Motor neuron (in vitro differentiated cells): ENCODE measurements at regions not wholly inside any gene's neighbourhood (a gene's known extent, or its start where the extent isn't known, plus 50 kb on each side); places are given as distances from the start of the nearest gene placed in this dataset.
A peak's percentile ranks its signal among the peaks of the same experiment; 100 is the strongest.
"Not testable (repeated sequence)": the region's sequence is repeated elsewhere in the genome, so short reads cannot be mapped to it uniquely, and the experiment has no call there.

Experiments
- ATAC-seq, 8 experiments: fragments of 200-7000 bp; cut with Tn5 transposase; replicated peaks in 6 of 8; 2 replicates each; pipeline ENCODE4 v1.8.0; 2021; ENCODE audit warnings: mild to moderate bottlenecking in 8 of 8, moderate library complexity in 8 of 8
- H3K27ac ChIP-seq, 2 donors: fragments of 250-450 bp; sonication (Bioruptor Pico); 2 replicates each; pipeline ENCODE4 v1.9.0; 2021; ENCODE audit warnings: antibody characterized with exemption in 2 of 2, mild to moderate bottlenecking in 2 of 2, moderate library complexity in 1 of 2
- H3K4me1 ChIP-seq, 2 donors: fragments of 250-450 bp; sonication (Bioruptor Pico); replicated peaks in 1 of 2; 2 replicates each; pipeline ENCODE4 v1.6.1; 2021; ENCODE audit warnings: antibody characterized with exemption in 2 of 2, mild to moderate bottlenecking in 2 of 2, moderate library complexity in 1 of 2
- H3K4me3 ChIP-seq, 5 donors: fragments of 250-450 bp; sonication (Bioruptor Pico); 2 replicates each; pipeline ENCODE4 v1.9.0; 2021; ENCODE audit warnings: antibody characterized with exemption in 5 of 5, mild to moderate bottlenecking in 5 of 5, moderate library complexity in 4 of 5
- WGBS, 10 experiments: fragments of 450-650 bp; shearing (Covaris generic); methylation state at CpG; one replicate each; pipeline ENCODE4 v1.0.0; 2022; 5-methylcytosine and 5-hydroxymethylcytosine counted together
- in situ Hi-C, 9 experiments: fragments of 400-800 bp; cut with MboI; loops; one replicate each; pipeline ENCODE4 v1.15.0; 2021; ENCODE audit warnings: low sequenced_read_pairs in 9 of 9, low pct_unique_long_range_greater_than_20kb in 2 of 9; ENCODE audit not compliant: unreplicated experiment in 9 of 9

DNA sequence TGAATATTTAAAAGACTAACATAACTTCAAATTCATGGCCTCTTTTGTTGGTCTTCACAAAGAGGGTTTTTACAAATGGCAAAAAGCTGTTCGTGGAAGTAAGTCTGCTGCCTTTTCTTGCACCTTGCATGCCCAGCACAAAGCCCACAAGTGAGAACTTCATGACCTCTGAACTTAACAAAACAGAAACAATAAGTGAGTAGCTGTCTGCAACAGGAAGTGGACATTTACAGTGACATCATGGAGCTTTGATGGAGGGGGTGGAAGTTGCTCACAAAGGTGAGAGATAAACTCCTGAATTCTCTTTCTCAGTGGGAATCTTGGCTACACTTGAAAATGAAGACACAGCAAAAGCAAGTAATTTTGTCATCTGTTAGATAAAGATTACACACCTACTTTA, 303.3 kb upstream of the DEPDC1 start:
- no peak for ATAC-seq
- WGBS, 10 experiments: 0 to 70% (median 33%) methylated on average over 1 of the region's 1 CpG; no CpG with 5 or more reads in 3 of the 10 experiments
- Histone ChIP-seq H3K4me3 (no peak overlapping the region), H3K27ac (no peak overlapping the region), H3K4me1 (no peaks in the 10 kb centered on the region)
- in situ Hi-C loops: no loop called here

DNA sequence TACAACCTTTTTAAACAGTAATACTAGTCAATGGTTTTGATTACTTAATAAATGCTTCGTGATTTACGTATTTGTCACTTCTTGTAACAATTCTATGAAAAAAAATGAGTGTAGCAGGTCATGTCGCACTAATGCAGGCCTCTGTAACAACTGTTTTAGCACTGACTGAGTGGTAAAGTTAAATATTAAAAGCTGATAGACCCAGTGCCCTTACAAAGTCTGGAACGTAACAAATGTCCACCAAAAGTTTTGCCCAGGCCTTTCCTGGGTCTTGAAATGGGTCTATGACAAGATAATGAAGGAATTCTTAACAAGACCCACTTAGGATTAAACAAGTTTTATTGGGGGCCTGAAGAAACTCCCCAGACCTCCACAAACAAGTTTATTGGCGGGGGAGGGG, 304.6 kb upstream of the DEPDC1 start:
- Histone ChIP-seq H3K4me3 (no peak overlapping the region), H3K4me1 (no peaks in the 10 kb centered on the region), H3K27ac (no peak overlapping the region)
- in situ Hi-C loops: no loop called here
- no peak for ATAC-seq
- 0 to 93% (median 70%) methylated on average over 1 to 5 of the region's 5 CpGs; no CpG with 5 or more reads in 1 of the 10 experiments for WGBS, 10 experiments

DNA sequence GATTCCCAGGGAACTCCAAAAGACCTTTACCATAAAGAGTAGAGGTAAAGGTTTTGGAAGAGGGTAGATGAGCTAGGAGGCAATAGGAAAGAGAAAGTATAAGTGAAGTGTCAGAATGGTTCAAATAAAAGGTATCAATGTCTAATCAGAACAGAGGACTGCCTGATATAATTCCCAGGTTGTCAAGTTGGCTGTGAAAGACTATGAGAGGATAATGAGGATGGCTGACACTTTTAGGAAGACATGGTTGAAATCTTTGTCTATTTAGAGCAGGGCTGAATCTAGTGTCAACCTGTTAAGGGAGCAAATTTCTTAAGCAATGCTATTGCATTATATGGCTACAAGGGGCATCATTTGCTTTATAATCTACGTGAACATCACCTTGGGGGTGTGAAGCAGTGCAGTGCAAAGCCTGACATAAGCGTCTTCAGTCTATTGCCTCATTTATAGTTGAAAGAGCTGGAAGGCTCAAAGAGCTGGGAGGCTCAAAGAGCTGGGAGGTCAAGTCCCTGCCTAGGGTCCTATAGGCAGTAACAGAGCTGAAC, 308.3 kb upstream of the DEPDC1 start:
- in situ Hi-C loops: no loop called here
- ATAC-seq: no peak
- 0 to 88% (median 78%) methylated on average over 1 to 2 of the region's 2 CpGs; no CpG with 5 or more reads in 5 of the 10 experiments for WGBS, 10 experiments

DNA sequence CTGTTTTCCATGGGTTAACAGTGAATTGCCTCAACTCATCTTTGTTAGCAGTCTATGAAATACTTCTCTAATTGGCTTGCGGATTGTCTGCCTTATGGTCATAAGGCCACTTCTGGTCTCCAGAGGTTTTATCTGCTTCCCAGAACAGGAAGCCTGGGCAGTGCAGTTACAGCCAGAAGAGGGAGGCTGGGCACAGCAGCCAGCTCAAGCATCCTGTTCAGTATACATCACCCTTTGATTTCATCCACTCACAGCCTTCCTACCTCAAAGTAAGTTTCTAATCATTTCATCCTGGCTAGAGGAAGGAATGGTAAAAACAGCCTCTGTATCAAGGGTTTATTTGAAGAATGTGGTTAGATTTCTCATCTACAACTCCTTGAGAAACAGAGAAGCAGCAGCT, 311.5 kb upstream of the DEPDC1 start:
- peak in 5 of 8 experiments; percentile 39 to 70 (median 60) for ATAC-seq
- WGBS, 10 experiments: 20 to 100% (median 90%) methylated on average over 1 of the region's 1 CpG; no CpG with 5 or more reads in 4 of the 10 experiments
- in situ Hi-C loops: no loop called here
- no peak overlapping the region for H3K27ac ChIP-seq
- H3K4me1 ChIP-seq: no peaks in the 10 kb centered on the region
- no peak overlapping the region for H3K4me3 ChIP-seq

More for the DNA sequence above, 308.3 kb upstream of the DEPDC1 start:
- no peaks in the 10 kb centered on the region for H3K4me1 ChIP-seq
- H3K4me3 ChIP-seq: no peak overlapping the region
- no peak overlapping the region for H3K27ac ChIP-seq

DNA sequence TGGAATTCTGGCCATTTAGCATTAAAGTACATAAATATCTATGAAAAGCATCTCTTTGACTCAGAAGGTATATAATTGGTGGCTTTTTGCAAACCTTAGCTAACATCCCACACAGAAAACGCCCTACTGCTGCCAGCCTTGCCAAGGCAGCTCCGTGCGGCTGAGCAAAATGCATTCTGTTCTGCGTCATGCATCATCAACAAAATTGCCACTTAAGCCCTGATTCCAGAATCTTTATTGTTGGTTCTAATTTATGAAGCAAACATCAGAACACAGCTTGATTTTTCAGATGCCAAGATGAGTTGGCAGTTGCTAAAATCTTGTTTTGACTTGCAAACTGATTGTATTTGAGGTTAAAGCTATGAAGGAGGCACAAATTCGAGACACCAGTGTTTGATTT, 314.9 kb upstream of the DEPDC1 start:
- Histone ChIP-seq H3K27ac (no peak overlapping the region), H3K4me1 (no peaks in the 10 kb centered on the region), H3K4me3 (no peak overlapping the region)
- WGBS, 10 experiments: 0 to 90% (median 51%) methylated on average over 1 to 5 of the region's 5 CpGs; no CpG with 5 or more reads in 2 of the 10 experiments
- in situ Hi-C loops: no loop called here
- ATAC-seq: no peak

DNA sequence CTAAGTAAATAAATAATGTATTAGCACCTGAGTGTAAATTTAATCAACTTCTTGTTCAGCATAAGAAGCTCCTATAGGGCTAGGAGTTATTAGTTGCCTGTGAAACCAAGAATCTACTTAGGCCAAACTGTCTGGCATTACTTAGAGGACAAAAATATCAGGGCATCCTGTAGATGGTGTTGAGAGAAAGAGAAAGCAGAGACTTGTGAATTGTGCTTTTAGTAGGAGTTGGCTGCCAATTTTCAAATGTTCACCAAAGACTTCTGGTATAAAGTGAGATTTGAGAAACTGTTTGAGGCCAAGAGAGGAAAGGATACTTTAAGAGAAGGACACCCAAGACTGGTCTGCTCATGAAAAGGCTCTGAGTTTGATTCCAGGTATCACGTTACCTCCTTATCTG, 315.5 kb upstream of the DEPDC1 start:
- H3K4me3 ChIP-seq: no peak overlapping the region
- WGBS, 10 experiments: 0 to 100% (median 94%) methylated on average over 1 of the region's 1 CpG
- in situ Hi-C loops: no loop called here
- no peak overlapping the region for H3K27ac ChIP-seq
- H3K4me1 ChIP-seq: no peaks in the 10 kb centered on the region
- ATAC-seq: no peak

DNA sequence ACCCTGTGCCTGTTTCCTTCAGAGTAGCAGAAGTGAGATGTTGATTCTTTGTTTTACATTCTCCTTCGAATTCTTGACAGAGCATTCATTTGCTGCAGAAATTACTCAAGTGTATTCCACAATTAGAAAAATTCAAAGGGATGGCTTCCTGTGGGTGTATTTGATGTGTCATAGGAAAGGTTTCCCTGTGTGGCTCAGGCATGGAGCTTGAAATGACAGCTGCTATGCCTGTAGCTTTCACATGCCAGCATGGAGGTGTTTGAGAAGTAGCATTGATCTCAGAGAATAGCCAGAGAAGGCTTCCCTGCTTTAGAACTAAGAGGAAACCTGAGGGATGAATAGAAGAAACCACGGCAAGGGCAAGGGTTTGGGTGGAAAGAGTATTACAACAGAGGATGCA, 317.2 kb upstream of the DEPDC1 start:
- Histone ChIP-seq H3K4me1 (no peaks in the 10 kb centered on the region), H3K4me3 (no peak overlapping the region), H3K27ac (no peak overlapping the region)
- in situ Hi-C loops: no loop called here
- no peak for ATAC-seq
- 7 to 88% (median 52%) methylated on average over 1 to 2 of the region's 2 CpGs; no CpG with 5 or more reads in 4 of the 10 experiments for WGBS, 10 experiments

DNA sequence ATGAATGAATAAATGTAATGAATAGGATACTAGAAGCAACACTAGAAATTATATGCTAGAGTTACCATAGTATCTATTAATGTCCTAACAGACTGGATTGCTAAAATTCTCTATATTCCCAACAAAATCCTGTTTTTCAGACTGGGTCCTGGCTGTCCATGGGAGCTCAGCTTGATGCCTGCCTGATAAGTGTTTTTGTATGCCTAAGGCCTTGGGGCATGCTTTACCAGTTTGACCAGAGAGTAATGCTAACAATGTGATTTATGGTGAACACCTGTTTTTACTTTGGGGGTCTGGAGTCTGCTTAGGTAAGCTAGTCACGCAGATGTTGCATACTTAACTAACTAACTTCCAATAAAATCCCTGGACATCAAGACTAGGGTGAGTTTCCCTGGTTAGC, 318.8 kb upstream of the DEPDC1 start:
- no peak overlapping the region for H3K27ac ChIP-seq
- ATAC-seq: no peak
- no peak overlapping the region for H3K4me3 ChIP-seq
- in situ Hi-C loops: no loop called here
- 29 to 100% (median 76%) methylated on average over 1 of the region's 1 CpG; no CpG with 5 or more reads in 4 of the 10 experiments for WGBS, 10 experiments
- no peaks in the 10 kb centered on the region for H3K4me1 ChIP-seq

DNA sequence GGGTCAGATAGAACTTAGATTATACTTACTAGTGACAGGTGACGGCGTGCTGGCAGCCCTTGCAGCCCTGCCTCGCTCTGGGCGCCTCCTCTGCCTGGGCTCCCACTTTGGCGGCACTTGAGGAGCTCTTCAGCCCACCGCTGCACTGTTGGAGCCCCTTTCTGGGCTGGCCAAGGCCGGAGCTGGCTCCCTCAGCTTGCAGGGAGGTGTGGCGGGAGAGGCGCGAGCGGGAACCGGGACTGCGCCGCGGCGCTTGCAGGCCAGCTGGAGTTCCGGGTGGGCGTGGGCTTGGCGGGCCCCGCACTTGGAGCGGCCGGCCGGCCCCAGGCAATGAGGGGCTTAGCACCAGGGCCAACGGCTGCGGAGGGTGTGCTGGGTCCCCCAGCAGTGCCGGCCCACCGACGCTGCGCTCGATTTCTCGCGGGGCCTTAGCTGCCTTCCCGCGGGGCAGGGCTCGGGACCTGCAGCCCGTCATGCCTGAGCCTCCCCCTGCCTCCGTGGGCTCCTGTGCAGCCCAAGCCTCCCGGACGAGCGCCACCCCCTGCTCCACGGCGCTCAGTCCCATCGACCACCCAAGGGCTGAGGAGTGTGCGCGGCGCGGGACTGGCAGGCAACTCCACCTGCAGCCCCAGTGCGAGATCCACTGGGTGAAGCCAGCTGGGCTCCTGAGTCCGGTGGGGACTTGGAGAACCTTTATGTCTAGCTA, 320.8 kb upstream of the DEPDC1 start:
- H3K4me3 ChIP-seq, in situ Hi-C loops, ATAC-seq, H3K27ac ChIP-seq, H3K4me1 ChIP-seq: not testable (repeated sequence)
- 82 to 96% (median 92%) methylated on average over 2 to 8 of the region's 49 CpGs; no CpG with 5 or more reads in 4 of the 10 experiments for WGBS, 10 experiments

DNA sequence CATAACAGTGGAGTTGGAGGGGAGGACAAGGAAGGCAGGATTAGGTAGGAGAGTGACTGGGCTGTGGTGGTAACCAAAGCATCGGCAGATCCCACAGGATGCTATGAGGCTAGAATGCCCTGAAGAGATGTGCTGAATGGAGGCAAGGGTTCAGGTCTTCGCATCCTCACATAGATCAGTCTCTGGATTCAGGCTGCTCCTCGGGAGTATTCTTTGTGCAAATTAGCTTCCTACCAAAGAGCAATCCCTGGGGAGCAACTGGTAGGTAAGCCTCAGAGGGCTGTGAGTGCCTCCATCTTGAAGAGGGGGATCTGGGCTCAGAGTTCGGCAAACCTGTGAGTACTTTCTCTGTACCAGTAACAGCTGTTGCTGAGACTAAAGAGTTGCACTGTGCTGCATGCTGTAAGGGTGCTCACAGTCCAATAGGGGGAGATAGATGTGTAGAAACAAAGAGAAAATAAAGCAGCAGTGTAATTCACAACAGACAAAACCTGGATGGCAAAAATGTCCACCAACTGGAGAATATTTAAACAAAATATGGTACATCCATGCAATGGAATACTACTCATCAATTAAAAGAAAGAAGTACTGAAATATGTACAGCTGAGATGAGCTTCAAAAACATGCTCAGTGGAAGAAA, 322.4 kb upstream of the DEPDC1 start:
- WGBS, 10 experiments: 33 to 81% (median 65%) methylated on average over 1 to 4 of the region's 4 CpGs; no CpG with 5 or more reads in 5 of the 10 experiments
- in situ Hi-C loops: no loop called here
- H3K4me1 ChIP-seq: peaks cover 0 to 3% of the 10 kb centered on the region in 2 donors
- no peak overlapping the region for H3K27ac ChIP-seq
- ATAC-seq: peak; percentile 57 to 91 (median 76)
- H3K4me3 ChIP-seq: no peak overlapping the region

DNA sequence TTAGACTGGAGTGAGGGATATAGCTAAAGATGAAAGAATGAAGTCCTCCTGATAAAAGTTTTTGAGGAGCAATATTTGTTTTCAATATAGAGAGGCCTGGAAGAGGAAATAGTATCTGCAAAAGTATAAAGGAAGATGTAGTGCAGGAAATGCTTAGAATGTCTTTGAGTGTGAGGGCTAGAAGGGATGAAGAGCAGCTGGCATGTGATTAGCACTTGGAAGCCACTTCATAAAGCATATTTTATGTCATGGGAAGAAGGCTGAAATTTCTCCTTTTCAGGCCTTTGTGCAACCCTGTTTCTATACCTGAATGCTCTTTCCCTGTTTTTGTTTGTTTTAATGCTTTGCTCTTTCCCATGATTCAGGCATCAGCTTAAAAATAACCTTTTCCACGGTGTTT, 323.3 kb upstream of the DEPDC1 start:
- in situ Hi-C loops: no loop called here
- no peak overlapping the region for H3K27ac ChIP-seq
- H3K4me3 ChIP-seq: no peak overlapping the region
- peaks cover 0 to 3% of the 10 kb centered on the region in 2 donors for H3K4me1 ChIP-seq
- no peak for ATAC-seq
- 0 to 100% (median 62%) methylated on average over 1 of the region's 1 CpG for WGBS, 10 experiments

DNA sequence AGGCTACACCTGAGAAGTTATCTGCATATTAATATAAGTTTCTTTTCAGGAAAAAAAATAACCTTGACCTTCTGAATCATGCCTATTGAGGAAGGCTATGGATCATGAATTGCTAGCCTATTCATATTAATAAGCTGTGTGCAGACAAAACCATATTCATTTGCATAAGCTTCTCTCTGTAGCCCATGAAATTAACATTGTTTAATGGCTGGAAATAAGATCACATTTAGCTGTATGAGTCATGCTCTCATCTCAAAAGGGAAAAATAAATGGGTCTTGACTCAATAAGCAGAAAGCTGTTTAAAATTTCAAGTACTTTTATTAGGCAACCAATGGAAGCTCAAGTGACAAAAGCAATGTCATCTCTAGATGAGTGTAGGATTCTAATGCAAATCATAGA, 330.0 kb upstream of the DEPDC1 start:
- in situ Hi-C loops: no loop called here
- H3K4me3 ChIP-seq: no peak overlapping the region

DNA sequence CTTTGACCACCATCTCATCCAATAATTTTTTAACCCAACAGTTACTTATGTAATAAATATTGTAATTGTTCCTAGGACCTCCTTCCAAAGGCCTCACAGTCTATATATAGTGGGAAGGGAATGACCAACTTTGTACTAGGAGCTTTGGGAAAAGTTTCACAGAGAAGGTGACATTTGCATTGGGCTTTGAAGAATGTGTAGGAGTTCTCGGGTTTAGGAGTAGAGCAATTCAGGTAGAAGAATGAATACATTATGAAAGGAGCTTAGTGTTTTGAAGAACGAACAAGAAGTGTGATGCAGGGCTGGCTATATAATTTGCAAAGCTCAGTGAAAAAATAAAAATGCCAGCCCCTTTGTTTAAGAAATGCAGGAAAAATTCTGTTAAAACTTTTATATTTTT, 330.4 kb upstream of the DEPDC1 start:
- in situ Hi-C loops: no loop called here
- Histone ChIP-seq H3K27ac (no peak overlapping the region), H3K4me1 (peaks cover 0 to 6% of the 10 kb centered on the region in 2 donors), H3K4me3 (no peak overlapping the region)
- WGBS, 10 experiments: 0 to 100% (median 85%) methylated on average over 1 to 2 of the region's 2 CpGs; no CpG with 5 or more reads in 2 of the 10 experiments
- ATAC-seq: peak in 1 of 8 experiments; percentile 12

More for the DNA sequence above, 330.0 kb upstream of the DEPDC1 start:
- Histone ChIP-seq H3K4me1 (peaks cover 0 to 6% of the 10 kb centered on the region in 2 donors), H3K27ac (no peak overlapping the region)
- ATAC-seq: peak; percentile 39 to 95 (median 68)
